DMS153 treated with DMSO at 0.1 percent for 48 hours (cell line): ENCODE measurements at regions not wholly inside any gene's neighbourhood (a gene's known extent, or its start where the extent isn't known, plus 50 kb on each side); places are given as distances from the start of the nearest gene placed in this dataset.
"Not testable (repeated sequence)": the region's sequence is repeated elsewhere in the genome, so short reads cannot be mapped to it uniquely, and the experiment has no call there.

Source experiments
- DNase-seq: peaks from one replicate; lab custom pipeline; 2025; ENCODE audit not compliant: unreplicated experiment; lab: John Stamatoyannopoulos, UW

- DNase-seq: no peak
Observed at GRCh38 chr13:79997244-79997643, 343.7 kb downstream of the SPRY2 start.

GRCh38 chr13:79995334-79995733 lies 345.6 kb downstream of the SPRY2 start:
- no peak for DNase-seq

GRCh38 chr13:79992111-79992510 lies 348.8 kb downstream of the SPRY2 start:
- no peak for DNase-seq

GRCh38 chr13:79990048-79990447 lies 350.9 kb downstream of the SPRY2 start:
- no peak for DNase-seq

- DNase-seq: no peak
Observed at GRCh38 chr13:79989217-79989661, 351.7 kb downstream of the SPRY2 start.

GRCh38 chr13:79988573-79988972 lies 352.4 kb downstream of the SPRY2 start:
- DNase-seq: no peak

GRCh38 chr13:79987761-79988160 lies 353.2 kb downstream of the SPRY2 start:
- no peak for DNase-seq

- no peak for DNase-seq
Observed at GRCh38 chr13:79987323-79987722, 353.6 kb downstream of the SPRY2 start.

- DNase-seq: no peak
Observed at GRCh38 chr13:79986890-79987289, 354.0 kb downstream of the SPRY2 start.

GRCh38 chr13:79974935-79975650 lies 365.8 kb downstream of the SPRY2 start:
- not testable (repeated sequence) for DNase-seq

GRCh38 chr13:79973533-79973963 lies 367.4 kb downstream of the SPRY2 start:
- no peak for DNase-seq

- no peak for DNase-seq
Observed at GRCh38 chr13:79972066-79972569, 368.8 kb downstream of the SPRY2 start.

GRCh38 chr13:79966493-79966895 lies 374.4 kb downstream of the SPRY2 start:
- no peak for DNase-seq

GRCh38 chr13:79966059-79966458 lies 374.9 kb downstream of the SPRY2 start:
- DNase-seq: no peak

- DNase-seq: no peak
Observed at GRCh38 chr13:79946556-79946955, 394.4 kb downstream of the SPRY2 start.

- no peak for DNase-seq
Observed at GRCh38 chr13:79943346-79944023, 397.4 kb downstream of the SPRY2 start.

GRCh38 chr13:79941752-79942151 lies 399.2 kb downstream of the SPRY2 start:
- DNase-seq: no peak

GRCh38 chr13:79939689-79940088 lies 401.2 kb downstream of the SPRY2 start:
- DNase-seq: no peak

GRCh38 chr13:79937771-79938216 lies 403.1 kb downstream of the SPRY2 start:
- DNase-seq: no peak

- DNase-seq: no peak
Observed at GRCh38 chr13:79937311-79937710, 403.6 kb downstream of the SPRY2 start.

- no peak for DNase-seq
Observed at GRCh38 chr13:79936368-79937136, 404.4 kb downstream of the SPRY2 start.
